ACC112 (cell line): ENCODE measurements at regions not wholly inside any gene's neighbourhood (a gene's known extent, or its start where the extent isn't known, plus 50 kb on each side); places are given as distances from the start of the nearest gene placed in this dataset.
A peak's percentile ranks its signal among the peaks of the same experiment; 100 is the strongest.

ENCODE experiments used
- H2AFZ ChIP-seq: fragments of 200-600 bp; sonication (generic); one replicate; pipeline ENCODE4 v1.6.0; 2017; ENCODE audit warnings: antibody characterized with exemption, low read length; ENCODE audit not compliant: unreplicated experiment
- H3K27ac ChIP-seq: fragments of 200-600 bp; sonication (generic); 2 replicates; pipeline ENCODE4 v1.5.1; 2014; ENCODE audit warnings: low read depth, mild to moderate bottlenecking, antibody characterized with exemption, low read length, moderate library complexity
- H3K27me3 ChIP-seq: fragments of 200-600 bp; sonication (generic); 2 replicates; pipeline ENCODE4 v1.6.1; 2014; ENCODE audit warnings: mild to moderate bottlenecking, antibody characterized with exemption, low read length, moderate library complexity, mixed read lengths; ENCODE audit not compliant: insufficient read depth
- H3K36me3 ChIP-seq: fragments of 200-600 bp; sonication (generic); 2 replicates; pipeline ENCODE4 v1.6.1; 2016; ENCODE audit warnings: mild to moderate bottlenecking, antibody characterized with exemption, low read length, moderate library complexity, mixed read lengths; ENCODE audit not compliant: insufficient read depth
- H3K4me1 ChIP-seq: fragments of 200-600 bp; sonication (generic); one replicate; pipeline ENCODE4 v1.6.1; 2016; ENCODE audit warnings: low read length, mixed read lengths; ENCODE audit not compliant: insufficient read depth, unreplicated experiment, control insufficient read depth
- H3K4me3 ChIP-seq: fragments of 200-600 bp; sonication (generic); 2 replicates; pipeline ENCODE4 v1.5.1; 2014; ENCODE audit warnings: mild to moderate bottlenecking, low read depth, low read length
- H3K79me2 ChIP-seq: fragments of 200-600 bp; sonication (generic); one replicate; pipeline ENCODE4 v1.6.0; 2016; ENCODE audit warnings: low read length; ENCODE audit not compliant: control insufficient read depth, unreplicated experiment, insufficient read depth

DNA sequence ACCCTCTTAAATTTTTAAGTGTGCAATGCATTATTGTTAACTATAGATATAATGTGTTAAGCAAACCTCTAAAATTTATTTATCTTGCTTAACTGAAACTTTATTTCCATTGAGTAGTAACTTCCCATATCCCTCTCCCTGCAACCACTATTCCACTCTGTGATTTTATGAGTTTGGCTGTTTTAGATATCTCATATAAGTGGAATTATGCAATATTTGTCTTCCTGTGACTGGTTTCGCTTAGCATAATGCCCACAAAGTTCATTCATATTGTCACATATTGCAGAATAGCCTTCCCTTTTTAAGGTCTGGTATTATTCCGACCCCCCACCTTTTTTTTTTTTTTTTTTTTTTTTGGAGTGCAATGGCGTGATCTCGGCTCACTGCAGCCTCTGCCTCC lies 247.6 kb downstream of the EMP1 start:
- H3K27ac ChIP-seq = no peak overlapping the region

DNA sequence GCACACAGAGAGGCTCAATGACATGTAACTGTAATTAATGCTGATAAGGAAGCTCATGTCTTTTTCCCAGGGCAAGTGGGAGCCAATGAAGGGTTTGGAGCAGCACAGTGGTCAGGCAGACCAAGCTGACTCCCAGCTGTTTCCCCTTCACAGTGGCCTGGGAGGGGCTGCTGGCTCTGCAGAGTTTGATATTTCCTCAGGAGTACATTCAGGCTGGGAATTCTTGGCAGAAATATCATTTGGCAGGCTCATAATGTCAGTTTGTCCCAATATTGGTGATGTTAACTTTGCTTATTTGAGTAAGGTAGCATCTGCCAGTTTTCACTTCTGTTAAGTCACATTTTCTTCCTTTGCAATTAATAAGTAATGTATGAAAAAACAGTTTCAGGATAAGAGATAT lies 247.0 kb downstream of the EMP1 start:
- Histone ChIP-seq H2AFZ (no peak overlapping the region), H3K27ac (no peak overlapping the region), H3K27me3 (no peaks in the 10 kb centered on the region), H3K36me3 (no peaks in the 10 kb centered on the region), H3K79me2 (no peaks in the 10 kb centered on the region), H3K4me3 (no peak overlapping the region), H3K4me1 (no peaks in the 10 kb centered on the region)

More for the DNA sequence above, 247.6 kb downstream of the EMP1 start:
- Histone ChIP-seq H3K27me3 (no peaks in the 10 kb centered on the region), H3K4me3 (no peak overlapping the region), H3K4me1 (no peaks in the 10 kb centered on the region), H3K36me3 (no peaks in the 10 kb centered on the region), H3K79me2 (no peaks in the 10 kb centered on the region), H2AFZ (no peak overlapping the region)

DNA sequence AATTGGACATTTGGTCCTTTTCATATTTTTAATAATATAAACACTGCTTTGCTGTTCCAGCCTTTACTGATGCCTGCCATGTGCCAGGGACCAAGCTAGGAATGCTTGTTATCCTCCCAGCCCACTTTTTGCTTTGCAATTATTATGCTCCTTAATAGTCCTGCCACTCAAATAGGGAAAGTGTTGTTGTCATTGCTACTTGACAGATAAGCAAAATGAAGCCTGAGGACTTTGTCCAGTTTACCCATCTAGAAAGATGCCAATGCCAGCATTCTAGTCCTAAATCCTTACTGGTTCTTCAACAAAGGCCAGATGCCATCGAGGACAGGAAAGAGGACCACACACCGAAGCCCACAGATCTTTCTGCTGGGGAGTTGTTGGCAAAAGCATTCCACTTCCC lies 246.5 kb downstream of the EMP1 start:
- Histone ChIP-seq H3K36me3 (no peaks in the 10 kb centered on the region), H3K27me3 (no peaks in the 10 kb centered on the region), H3K4me1 (no peaks in the 10 kb centered on the region), H3K4me3 (no peak overlapping the region), H2AFZ (no peak overlapping the region), H3K79me2 (no peaks in the 10 kb centered on the region), H3K27ac (no peak overlapping the region)

DNA sequence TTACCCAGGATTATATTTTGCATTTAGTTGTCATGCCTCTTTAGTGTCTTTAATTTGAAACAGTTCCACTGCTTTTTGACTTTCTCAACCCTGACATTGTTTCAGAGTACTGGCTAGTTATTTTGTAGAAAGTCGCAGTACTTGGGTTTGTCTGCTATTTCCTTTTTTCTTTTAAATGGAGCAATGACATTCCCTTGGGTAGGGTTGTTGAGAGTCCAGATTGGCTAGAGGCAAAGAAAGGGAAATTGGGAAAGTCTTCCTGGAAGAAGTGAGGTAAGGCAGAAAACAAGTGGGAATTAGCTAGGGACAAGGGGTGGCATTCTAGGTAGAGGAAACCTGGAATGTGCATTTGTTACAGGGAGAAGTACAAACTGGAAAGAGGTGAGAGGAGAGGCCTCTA lies 245.9 kb downstream of the EMP1 start:
- Histone ChIP-seq H3K4me3 (no peak overlapping the region), H3K36me3 (no peaks in the 10 kb centered on the region), H3K79me2 (no peaks in the 10 kb centered on the region), H3K4me1 (peaks cover under 1% of the 10 kb centered on the region), H3K27me3 (no peaks in the 10 kb centered on the region), H2AFZ (no peak overlapping the region), H3K27ac (no peak overlapping the region)

GRCh38 chr12:13440844-13441243 lies 244.3 kb downstream of the EMP1 start:
- no peaks in the 10 kb centered on the region for H3K36me3 ChIP-seq
- no peaks in the 10 kb centered on the region for H3K79me2 ChIP-seq
- H3K27me3 ChIP-seq = no peaks in the 10 kb centered on the region
- no peak overlapping the region for H3K4me3 ChIP-seq
- no peak overlapping the region for H3K27ac ChIP-seq
- no peak overlapping the region for H2AFZ ChIP-seq
- peaks cover 17% of the 10 kb centered on the region for H3K4me1 ChIP-seq

DNA sequence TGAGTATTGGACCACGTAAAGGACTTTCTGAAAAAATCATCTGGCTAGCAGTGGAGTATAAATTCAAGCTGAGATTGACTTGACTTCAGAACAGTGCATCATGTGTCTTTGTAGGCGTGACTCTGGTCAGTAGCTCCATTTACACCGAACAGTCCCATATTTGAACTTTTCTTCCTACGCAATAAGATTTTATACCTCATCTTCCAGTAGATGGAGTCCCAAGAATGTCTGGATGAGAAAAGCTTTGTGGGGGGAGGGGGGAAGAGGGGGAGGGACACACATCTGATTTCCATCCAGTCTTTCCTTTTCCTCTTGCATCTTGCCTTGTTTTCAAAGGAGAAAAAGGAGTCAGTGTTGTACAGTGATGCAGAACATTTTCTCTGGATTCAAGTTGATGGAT lies 241.0 kb downstream of the EMP1 start:
- H2AFZ ChIP-seq = no peak overlapping the region
- H3K36me3 ChIP-seq = no peaks in the 10 kb centered on the region
- no peak overlapping the region for H3K4me3 ChIP-seq
- no peaks in the 10 kb centered on the region for H3K27me3 ChIP-seq
- H3K4me1 ChIP-seq = peaks cover 22% of the 10 kb centered on the region
- no peaks in the 10 kb centered on the region for H3K79me2 ChIP-seq
- no peak overlapping the region; the same call in 1 of the 2 replicates for H3K27ac ChIP-seq

DNA sequence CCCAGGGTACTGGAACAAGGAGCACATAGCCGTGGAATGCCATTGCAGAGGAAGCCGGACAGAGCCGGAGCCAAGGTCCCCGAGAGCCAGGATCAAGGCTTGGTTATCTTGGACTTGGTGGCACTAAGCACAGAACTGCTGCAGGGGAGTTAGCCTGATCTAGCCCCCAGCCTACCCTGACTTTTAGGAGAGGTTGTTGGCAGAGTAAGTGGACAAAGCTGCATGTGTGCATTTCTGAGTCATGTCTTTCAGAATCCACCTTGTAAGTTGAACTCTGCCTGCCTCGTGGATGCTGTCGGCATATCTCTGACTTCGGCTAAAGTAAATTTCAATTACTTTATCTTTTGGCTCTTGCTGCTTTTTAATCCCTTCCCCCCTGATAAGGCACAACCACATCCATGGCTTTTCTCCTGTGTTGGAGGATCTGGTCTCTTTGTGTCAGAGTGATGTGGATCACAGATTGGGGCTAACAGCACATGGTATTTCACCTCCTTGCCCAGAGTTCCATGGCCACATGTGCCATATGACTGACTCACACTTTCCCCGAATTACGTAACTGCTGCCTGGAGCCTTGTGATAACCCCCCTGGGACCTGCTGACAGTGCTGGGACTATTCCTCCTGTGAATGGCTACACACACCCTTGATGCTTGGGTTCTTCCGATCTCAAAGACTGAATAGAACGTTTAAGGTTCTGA lies 240.3 kb downstream of the EMP1 start:
- Histone ChIP-seq H3K79me2 (no peaks in the 10 kb centered on the region), H3K4me3 (no peak overlapping the region), H3K27me3 (no peaks in the 10 kb centered on the region), H3K36me3 (no peaks in the 10 kb centered on the region), H3K4me1 (peaks cover 22% of the 10 kb centered on the region), H2AFZ (no peak overlapping the region), H3K27ac (peak overlapping the region; percentile 47; the same call in 1 of the 2 replicates)

DNA sequence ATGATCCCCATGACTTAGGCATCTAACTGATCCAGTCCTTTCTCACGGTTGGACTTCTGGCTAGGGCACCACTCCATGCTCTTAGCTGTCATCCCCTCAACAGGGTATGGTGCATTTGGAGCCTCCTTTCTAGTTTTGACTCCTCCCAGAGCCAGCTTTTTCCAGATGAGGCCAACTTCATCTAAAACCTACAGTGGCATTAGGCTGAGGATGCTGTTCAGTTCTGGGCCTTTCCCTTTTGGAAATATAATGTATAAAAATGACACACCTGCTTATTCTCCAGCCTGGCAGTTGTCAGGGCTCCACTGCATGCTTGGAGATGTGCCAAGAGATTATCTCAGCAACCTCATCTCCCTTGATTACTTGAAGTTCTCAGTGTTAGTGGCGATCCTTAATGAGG lies 239.7 kb downstream of the EMP1 start:
- no peaks in the 10 kb centered on the region for H3K79me2 ChIP-seq
- no peak overlapping the region for H3K27ac ChIP-seq
- no peak overlapping the region for H2AFZ ChIP-seq
- no peaks in the 10 kb centered on the region for H3K27me3 ChIP-seq
- no peaks in the 10 kb centered on the region for H3K36me3 ChIP-seq
- H3K4me1 ChIP-seq = peaks cover 22% of the 10 kb centered on the region
- H3K4me3 ChIP-seq = no peak overlapping the region

- H3K79me2 ChIP-seq = no peaks in the 10 kb centered on the region
- no peaks in the 10 kb centered on the region for H3K36me3 ChIP-seq
- H3K4me3 ChIP-seq = no peak overlapping the region
- no peak overlapping the region for H2AFZ ChIP-seq
- no peak overlapping the region for H3K27ac ChIP-seq
- H3K4me1 ChIP-seq = peaks cover 22% of the 10 kb centered on the region
- H3K27me3 ChIP-seq = no peaks in the 10 kb centered on the region
Measured at GRCh38 chr12:13435235-13435933, 238.9 kb downstream of the EMP1 start.

- Histone ChIP-seq H3K27ac (no peak overlapping the region), H3K27me3 (no peaks in the 10 kb centered on the region), H3K4me1 (peaks cover 22% of the 10 kb centered on the region), H3K79me2 (no peaks in the 10 kb centered on the region), H3K36me3 (no peaks in the 10 kb centered on the region), H2AFZ (no peak overlapping the region), H3K4me3 (no peak overlapping the region)
Measured at GRCh38 chr12:13433768-13434167, 237.2 kb downstream of the EMP1 start.

DNA sequence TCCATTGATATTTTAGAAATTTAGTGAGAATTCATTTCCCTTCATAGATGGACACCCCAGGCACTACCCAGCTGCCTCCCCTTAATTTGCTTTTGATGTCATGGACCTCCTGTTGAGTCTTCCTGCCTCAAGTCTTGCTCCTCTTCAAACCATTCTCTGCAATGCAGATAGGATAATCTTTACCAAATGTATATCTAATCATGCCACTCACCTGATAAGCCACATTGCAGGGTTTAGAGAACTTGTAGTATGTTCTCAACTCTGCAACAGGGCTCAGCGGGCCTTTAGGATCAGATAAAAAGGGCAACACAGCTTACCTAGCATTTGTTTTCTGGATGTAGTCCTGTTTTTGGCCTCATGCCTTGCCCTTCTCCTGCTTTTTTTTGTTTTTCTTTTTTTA lies 234.5 kb downstream of the EMP1 start:
- Histone ChIP-seq H3K79me2 (no peaks in the 10 kb centered on the region), H3K27ac (no peak overlapping the region), H3K4me3 (no peak overlapping the region), H3K4me1 (peaks cover 10% of the 10 kb centered on the region), H3K36me3 (no peaks in the 10 kb centered on the region), H3K27me3 (no peaks in the 10 kb centered on the region), H2AFZ (no peak overlapping the region)
